ENCODE measurements at regions not wholly inside any gene's neighbourhood (a gene's known extent, or its start where the extent isn't known, plus 50 kb on each side); places are given as distances from the start of the nearest gene placed in this dataset.
"Not testable (repeated sequence)": the region's sequence is repeated elsewhere in the genome, so short reads cannot be mapped to it uniquely, and the experiment has no call there.

DNA sequence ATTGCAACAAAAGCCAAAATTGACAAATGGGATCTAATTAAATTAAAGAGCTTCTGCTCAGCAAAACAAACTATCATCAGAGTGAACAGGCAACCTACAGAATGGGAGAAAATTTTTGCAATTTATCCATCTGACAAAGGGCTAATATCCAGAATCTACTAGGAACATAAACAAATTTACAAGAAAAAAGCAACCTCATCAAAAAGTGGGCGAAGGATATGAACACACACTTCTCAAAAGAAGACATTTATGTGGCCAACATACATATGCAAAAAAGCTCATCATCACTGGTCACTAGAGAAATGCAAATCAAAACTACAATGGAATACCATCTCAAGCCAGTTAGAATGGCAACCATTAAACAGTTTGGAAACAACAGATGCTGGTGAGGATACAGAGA lies 858.1 kb upstream of the FOXG1 start:
- TF ChIP-seq, protein P1, sequence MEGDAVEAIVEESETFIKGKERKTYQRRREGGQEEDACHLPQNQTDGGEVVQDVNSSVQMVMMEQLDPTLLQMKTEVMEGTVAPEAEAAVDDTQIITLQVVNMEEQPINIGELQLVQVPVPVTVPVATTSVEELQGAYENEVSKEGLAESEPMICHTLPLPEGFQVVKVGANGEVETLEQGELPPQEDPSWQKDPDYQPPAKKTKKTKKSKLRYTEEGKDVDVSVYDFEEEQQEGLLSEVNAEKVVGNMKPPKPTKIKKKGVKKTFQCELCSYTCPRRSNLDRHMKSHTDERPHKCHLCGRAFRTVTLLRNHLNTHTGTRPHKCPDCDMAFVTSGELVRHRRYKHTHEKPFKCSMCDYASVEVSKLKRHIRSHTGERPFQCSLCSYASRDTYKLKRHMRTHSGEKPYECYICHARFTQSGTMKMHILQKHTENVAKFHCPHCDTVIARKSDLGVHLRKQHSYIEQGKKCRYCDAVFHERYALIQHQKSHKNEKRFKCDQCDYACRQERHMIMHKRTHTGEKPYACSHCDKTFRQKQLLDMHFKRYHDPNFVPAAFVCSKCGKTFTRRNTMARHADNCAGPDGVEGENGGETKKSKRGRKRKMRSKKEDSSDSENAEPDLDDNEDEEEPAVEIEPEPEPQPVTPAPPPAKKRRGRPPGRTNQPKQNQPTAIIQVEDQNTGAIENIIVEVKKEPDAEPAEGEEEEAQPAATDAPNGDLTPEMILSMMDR (IDR thresholded peaks at IDR 0.05): not testable (repeated sequence)
- TF ChIP-seq EZH2 (IDR thresholded peaks at IDR 0.05; ENCODE audit: borderline replicate concordance, insufficient read depth, low read depth, low read length, poor library complexity, severe bottlenecking): not testable (repeated sequence)
